BLaER1 treated with 17β-estradiol and CSF1 and Interleukin-3, amounts not matched to agents 10 nM and 100 nM (cell line): ENCODE measurements at regions not wholly inside any gene's neighbourhood (a gene's known extent, or its start where the extent isn't known, plus 50 kb on each side); places are given as distances from the start of the nearest gene placed in this dataset.
A peak's percentile ranks its signal among the peaks of the same experiment; 100 is the strongest.

Experiments
- H3K27ac ChIP-seq, 11 experiments: shearing (Covaris generic); formaldehyde crosslinking; 2 replicates each; pipeline ENCODE4 v1.8.1; 2022
- H3K27me3 ChIP-seq, 11 experiments: shearing (Covaris generic); formaldehyde crosslinking; 2 replicates each; pipeline ENCODE4 v1.8.1; 2022
- H3K36me3 ChIP-seq, 11 experiments: shearing (Covaris generic); formaldehyde crosslinking; 2 replicates each; pipeline ENCODE4 v1.8.1; 2022
- H3K4me1 ChIP-seq, 10 experiments: shearing (Covaris generic); formaldehyde crosslinking; 2 replicates each; pipeline ENCODE4 v1.8.1; 2022
- H3K4me2 ChIP-seq, 11 experiments: shearing (Covaris generic); formaldehyde crosslinking; 2 replicates each; pipeline ENCODE4 v1.8.1; 2022
- H3K4me3 ChIP-seq, 10 experiments: shearing (Covaris generic); formaldehyde crosslinking; 2 replicates each; pipeline ENCODE4 v1.8.1; 2022
- H3K9ac ChIP-seq, 11 experiments: shearing (Covaris generic); formaldehyde crosslinking; 2 replicates each; pipeline ENCODE4 v1.8.1; 2022
- H3K9me3 ChIP-seq, 11 experiments: shearing (Covaris generic); formaldehyde crosslinking; replicated peaks in 1 of 11; 2 replicates each; pipeline ENCODE4 v1.8.1; 2022
- H4K20me1 ChIP-seq, 11 experiments: shearing (Covaris generic); formaldehyde crosslinking; 2 replicates each; pipeline ENCODE4 v1.8.1; 2022
- Cebpa-rat ChIP-seq, 11 experiments: shearing (Covaris generic); IDR thresholded peaks; 2 replicates each; pipeline ENCODE4 v1.8.1; 2022

DNA sequence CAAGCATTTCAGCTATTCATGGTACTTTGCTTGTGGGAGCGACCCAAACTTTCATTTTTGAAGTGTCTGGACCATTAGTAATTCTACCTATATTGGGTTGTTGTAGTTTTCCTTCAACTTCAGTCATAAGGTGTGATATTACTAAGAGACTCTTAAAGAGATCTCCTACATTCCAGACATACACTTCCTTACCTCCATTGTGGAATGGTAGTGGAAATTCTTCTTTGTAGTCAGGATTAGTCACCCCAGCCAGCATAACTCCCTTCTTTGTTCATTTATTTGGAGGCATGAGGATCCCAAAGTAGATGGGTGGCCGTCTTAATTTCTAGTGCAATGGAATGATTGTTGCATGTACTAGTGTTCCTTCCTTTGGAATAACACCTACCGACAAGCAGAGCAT is 991.4 kb downstream of the ARAP2 start:
- Histone ChIP-seq H3K4me3 (no peak overlapping the region), H3K4me1 (no peaks in the 10 kb centered on the region), H3K4me2 (no peak overlapping the region), H3K9me3 (no peaks in the 10 kb centered on the region), H3K27ac (no peak overlapping the region), H3K9ac (no peak overlapping the region), H3K36me3 (no peaks in the 10 kb centered on the region), H4K20me1 (no peaks in the 10 kb centered on the region), H3K27me3 (no peaks in the 10 kb centered on the region)
- TF ChIP-seq Cebpa-rat (IDR thresholded peaks at IDR 0.05) = no peak

DNA sequence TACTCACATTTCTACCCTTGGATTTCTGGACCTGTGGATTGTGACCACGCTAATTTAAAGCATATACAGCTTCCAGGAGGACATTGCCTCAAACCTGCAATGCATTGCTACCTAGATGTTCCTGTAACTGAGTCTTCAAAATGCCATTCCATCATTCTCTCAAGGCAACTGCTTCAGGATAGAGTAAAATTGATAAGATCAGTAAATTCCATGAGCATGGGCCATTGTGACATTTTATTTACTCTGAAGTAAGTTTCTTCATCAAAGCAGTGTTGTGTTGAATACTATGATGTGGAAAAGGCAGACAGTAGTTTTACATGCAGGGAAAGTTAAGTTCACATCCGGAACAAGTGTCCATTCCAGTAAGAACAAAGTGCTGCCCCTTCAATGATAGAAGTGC is 991.0 kb downstream of the ARAP2 start:
- Histone ChIP-seq H3K9ac (no peak overlapping the region), H3K4me2 (no peak overlapping the region), H3K27ac (no peak overlapping the region), H3K4me1 (no peaks in the 10 kb centered on the region), H3K27me3 (no peaks in the 10 kb centered on the region), H4K20me1 (no peaks in the 10 kb centered on the region), H3K9me3 (no peaks in the 10 kb centered on the region), H3K4me3 (no peak overlapping the region), H3K36me3 (no peaks in the 10 kb centered on the region)
- no peak for TF ChIP-seq Cebpa-rat (IDR thresholded peaks at IDR 0.05)

DNA sequence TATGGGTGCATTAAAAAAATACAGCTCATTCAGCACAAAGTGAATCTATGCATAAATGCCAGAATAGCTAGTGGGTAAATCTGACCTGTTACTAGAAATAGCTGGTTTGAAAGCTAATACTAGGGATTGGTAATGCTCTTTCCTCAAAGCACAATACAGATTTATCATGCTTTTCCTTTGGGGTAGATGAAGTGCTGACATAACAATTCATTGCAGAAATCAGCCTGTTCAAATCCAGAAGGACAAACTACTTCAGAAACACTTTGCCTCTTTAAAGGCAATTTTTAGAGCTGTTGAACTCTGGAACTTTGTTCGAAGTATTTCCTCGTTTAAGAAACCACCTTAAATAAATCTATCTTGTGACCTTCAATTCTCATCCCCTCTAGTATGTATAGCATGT is 957.9 kb downstream of the ARAP2 start:
- H3K4me2 ChIP-seq = no peak overlapping the region
- H3K27me3 ChIP-seq = no peaks in the 10 kb centered on the region
- no peak overlapping the region for H3K27ac ChIP-seq
- no peak for TF ChIP-seq Cebpa-rat (IDR thresholded peaks at IDR 0.05)
- no peaks in the 10 kb centered on the region for H3K9me3 ChIP-seq
- no peak overlapping the region for H3K9ac ChIP-seq
- no peak overlapping the region for H3K4me3 ChIP-seq
- no peaks in the 10 kb centered on the region for H3K4me1 ChIP-seq
- no peaks in the 10 kb centered on the region for H4K20me1 ChIP-seq
- H3K36me3 ChIP-seq = no peaks in the 10 kb centered on the region

DNA sequence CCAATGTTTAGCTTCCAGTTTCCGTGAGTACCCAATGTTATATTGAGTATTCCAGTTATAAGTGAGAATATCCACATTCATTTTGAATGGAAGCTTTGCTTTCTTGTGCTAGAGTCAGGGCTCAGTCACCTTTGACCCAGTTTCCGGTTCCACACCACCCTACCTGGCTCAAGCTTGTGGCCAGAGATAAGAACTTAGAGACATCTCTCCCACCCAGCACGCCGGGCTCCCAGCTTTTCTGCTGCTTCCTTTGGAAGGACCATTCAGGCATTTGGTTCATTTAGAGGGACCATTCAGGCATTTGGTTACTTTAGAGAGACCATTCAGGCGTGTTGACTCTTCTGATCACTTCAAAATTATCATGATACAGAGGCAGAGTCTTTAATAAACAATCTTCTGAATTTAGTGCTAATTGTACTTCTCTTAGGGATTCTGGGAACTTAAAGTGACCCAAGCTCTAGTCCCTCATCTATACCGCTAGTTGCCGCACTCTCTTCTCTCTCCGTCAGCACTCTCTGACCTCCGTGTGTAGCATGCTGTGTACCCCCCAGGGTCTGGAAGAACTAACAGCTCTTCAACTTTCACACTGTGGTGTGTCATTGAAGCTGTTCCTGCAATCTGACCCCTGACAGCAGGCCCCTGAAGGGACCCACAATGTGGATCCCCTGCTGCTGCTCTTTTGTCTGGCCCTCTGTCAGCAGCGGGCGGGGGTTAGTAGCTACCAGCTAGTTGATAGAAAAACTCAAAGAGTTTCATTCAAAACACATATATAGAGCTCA is 943.1 kb downstream of the ARAP2 start:
- Histone ChIP-seq H3K36me3 (no peaks in the 10 kb centered on the region), H4K20me1 (no peaks in the 10 kb centered on the region), H3K4me2 (no peak overlapping the region), H3K9ac (no peak overlapping the region), H3K9me3 (no peaks in the 10 kb centered on the region), H3K27me3 (no peaks in the 10 kb centered on the region), H3K4me3 (no peak overlapping the region), H3K27ac (no peak overlapping the region), H3K4me1 (no peaks in the 10 kb centered on the region)
- no peak for TF ChIP-seq Cebpa-rat (IDR thresholded peaks at IDR 0.05)

DNA sequence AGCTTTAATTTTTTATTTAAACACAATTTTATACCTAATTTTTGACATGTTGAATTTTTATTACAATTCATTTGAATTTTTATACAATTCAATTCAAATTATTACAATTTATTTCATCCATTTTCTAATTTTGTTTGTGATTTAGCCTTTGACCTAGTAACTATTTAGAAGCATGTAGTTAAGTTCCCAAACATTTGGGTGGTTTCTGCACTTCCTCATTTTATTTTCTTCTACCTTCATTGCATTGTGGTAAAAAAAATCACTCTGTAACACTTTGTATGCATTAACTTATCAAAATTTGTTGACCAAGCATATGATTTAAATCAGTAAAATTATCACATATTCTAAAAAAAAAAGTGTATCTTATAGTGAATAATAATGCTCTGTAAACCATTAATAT is 928.9 kb downstream of the ARAP2 start:
- Histone ChIP-seq H3K27ac (no peak overlapping the region), H3K9me3 (no peaks in the 10 kb centered on the region), H3K4me1 (no peaks in the 10 kb centered on the region), H4K20me1 (no peaks in the 10 kb centered on the region), H3K4me2 (no peak overlapping the region), H3K9ac (no peak overlapping the region), H3K27me3 (no peaks in the 10 kb centered on the region), H3K36me3 (no peaks in the 10 kb centered on the region), H3K4me3 (no peak overlapping the region)
- no peak for TF ChIP-seq Cebpa-rat (IDR thresholded peaks at IDR 0.05)

DNA sequence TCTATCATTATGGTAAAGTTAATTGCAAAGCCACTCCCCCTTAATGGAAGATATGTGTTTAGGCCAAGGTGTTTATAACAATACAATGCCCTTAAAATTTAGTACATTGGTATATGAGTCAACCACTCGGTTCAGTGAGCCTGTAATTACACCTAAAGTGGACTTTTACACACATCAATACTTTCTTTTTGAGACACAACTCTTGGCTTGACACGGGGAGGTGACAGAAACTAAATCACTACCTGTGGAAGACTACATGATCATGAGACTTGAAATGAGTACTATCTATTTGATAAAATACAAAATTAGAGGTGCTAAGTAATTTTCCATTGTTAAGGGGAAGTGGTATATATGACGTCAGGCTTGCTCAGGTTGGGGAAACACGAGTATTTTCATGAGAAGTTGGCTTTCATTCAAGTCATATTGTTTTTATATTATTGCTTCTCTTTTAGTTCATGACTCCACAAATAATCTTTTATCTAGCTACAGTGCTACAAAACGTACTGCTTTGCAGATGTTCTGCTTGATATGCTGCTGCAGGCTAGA is 918.3 kb downstream of the ARAP2 start:
- Histone ChIP-seq H3K27ac (no peak overlapping the region), H3K9ac (no peak overlapping the region), H3K4me2 (no peak overlapping the region), H3K4me3 (no peak overlapping the region), H3K9me3 (no peaks in the 10 kb centered on the region), H3K36me3 (no peaks in the 10 kb centered on the region), H4K20me1 (no peaks in the 10 kb centered on the region), H3K27me3 (no peaks in the 10 kb centered on the region), H3K4me1 (no peaks in the 10 kb centered on the region)
- no peak for TF ChIP-seq Cebpa-rat (IDR thresholded peaks at IDR 0.05)

DNA sequence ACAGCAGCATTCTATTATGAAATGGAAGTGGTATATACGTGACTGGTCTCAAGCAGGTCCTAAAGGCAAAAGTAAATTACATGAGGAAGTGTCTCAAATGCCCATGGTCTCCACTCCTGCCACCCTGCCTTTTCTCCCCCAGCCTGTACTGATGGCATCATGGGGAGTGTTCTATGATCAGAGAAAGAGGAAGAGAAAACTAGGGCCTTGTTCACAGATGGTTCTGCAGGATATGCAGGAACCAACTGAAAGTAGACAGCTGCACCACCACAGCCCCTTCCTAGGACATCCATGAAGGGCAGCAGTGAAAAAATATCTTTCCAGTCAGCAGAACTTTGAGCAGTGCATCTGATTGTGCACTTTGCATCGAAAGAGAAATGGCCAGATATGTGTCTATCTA is 901.5 kb downstream of the ARAP2 start:
- no peak for TF ChIP-seq Cebpa-rat (IDR thresholded peaks at IDR 0.05)
- Histone ChIP-seq H3K9ac (no peak overlapping the region), H3K9me3 (peaks cover 0 to 6% (median 0%) of the 10 kb centered on the region in 11 experiments; a peak in 5 of 22 replicates), H4K20me1 (no peaks in the 10 kb centered on the region), H3K27me3 (no peaks in the 10 kb centered on the region), H3K4me3 (no peak overlapping the region), H3K4me2 (peak overlapping the region in 9 of 11 experiments; percentile 9 to 52 (median 38); a peak in 13 of 22 replicates), H3K27ac (peak overlapping the region in 8 of 11 experiments; percentile 24 to 72 (median 60); a peak in 11 of 22 replicates), H3K4me1 (peaks cover 6 to 23% (median 10%) of the 10 kb centered on the region in 10 experiments; a peak in 14 of 20 replicates), H3K36me3 (no peaks in the 10 kb centered on the region)

DNA sequence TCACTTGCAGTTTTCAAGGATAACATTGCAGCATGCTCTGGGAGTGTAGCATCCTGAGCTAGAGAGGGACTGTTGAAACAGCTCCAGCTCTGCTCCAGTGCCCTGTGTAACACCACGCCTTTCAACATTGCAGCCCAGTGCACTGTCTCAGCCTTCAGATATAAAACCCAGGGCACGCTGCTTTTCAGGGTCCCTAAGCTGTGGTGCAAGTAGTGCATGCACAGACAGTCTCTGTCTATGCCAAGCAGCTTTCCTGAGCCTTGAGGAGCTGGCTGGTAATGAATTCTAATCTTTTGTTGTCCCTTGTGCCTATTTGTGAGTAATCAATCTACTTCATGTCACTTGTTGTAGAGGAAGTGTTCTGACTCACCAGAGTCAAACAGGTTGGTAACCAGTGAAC is 897.0 kb downstream of the ARAP2 start:
- no peak overlapping the region for H3K9ac ChIP-seq
- no peaks in the 10 kb centered on the region for H3K36me3 ChIP-seq
- no peak overlapping the region for H3K4me3 ChIP-seq
- H3K4me1 ChIP-seq = peaks cover 6 to 16% (median 10%) of the 10 kb centered on the region in 10 experiments; a peak in 14 of 20 replicates
- H4K20me1 ChIP-seq = no peaks in the 10 kb centered on the region
- TF ChIP-seq Cebpa-rat (IDR thresholded peaks at IDR 0.05) = no peak
- H3K4me2 ChIP-seq = no peak overlapping the region
- H3K9me3 ChIP-seq = peaks cover 21 to 44% (median 26%) of the 10 kb centered on the region in 11 experiments
- no peaks in the 10 kb centered on the region for H3K27me3 ChIP-seq
- no peak overlapping the region for H3K27ac ChIP-seq

DNA sequence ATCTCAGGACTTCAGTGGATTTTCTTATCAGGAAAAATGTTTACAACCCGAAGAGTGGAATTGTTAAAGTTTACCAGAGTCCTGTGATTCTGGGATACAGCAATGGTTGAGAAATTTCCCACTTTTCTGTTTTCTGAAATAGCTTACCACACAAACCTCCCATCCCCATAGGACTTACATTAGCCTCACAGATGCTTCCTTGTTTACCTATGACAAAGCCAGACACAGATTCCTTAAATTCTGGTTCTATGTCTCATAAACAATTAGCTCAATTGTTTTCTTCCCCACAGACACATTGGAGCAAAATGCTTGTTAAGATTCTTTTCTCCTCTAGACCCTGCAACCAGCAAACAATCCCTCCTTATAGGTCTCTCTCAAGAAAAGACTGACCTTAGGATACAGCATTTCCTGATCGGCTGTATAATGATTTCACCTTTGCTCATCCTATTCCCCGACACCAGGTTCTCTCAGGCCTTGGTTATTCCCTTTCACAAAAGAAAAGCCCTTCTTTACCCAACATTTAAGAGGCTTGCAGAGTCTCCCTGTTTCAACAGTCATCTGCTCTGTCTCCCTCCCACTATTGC is 886.2 kb downstream of the ARAP2 start:
- H3K36me3 ChIP-seq = no peaks in the 10 kb centered on the region
- no peak overlapping the region for H3K4me2 ChIP-seq
- H3K9ac ChIP-seq = no peak overlapping the region
- no peak for TF ChIP-seq Cebpa-rat (IDR thresholded peaks at IDR 0.05)
- H3K9me3 ChIP-seq = no peaks in the 10 kb centered on the region
- no peaks in the 10 kb centered on the region for H3K27me3 ChIP-seq
- H4K20me1 ChIP-seq = no peaks in the 10 kb centered on the region
- no peak overlapping the region for H3K27ac ChIP-seq
- no peak overlapping the region for H3K4me3 ChIP-seq
- H3K4me1 ChIP-seq = no peaks in the 10 kb centered on the region; a peak in 2 of 20 replicates
